ENCODE measurements at regions not wholly inside any gene's neighbourhood (a gene's known extent, or its start where the extent isn't known, plus 50 kb on each side); places are given as distances from the start of the nearest gene placed in this dataset.
A peak's percentile ranks its signal among the peaks of the same experiment; 100 is the strongest.

DNA sequence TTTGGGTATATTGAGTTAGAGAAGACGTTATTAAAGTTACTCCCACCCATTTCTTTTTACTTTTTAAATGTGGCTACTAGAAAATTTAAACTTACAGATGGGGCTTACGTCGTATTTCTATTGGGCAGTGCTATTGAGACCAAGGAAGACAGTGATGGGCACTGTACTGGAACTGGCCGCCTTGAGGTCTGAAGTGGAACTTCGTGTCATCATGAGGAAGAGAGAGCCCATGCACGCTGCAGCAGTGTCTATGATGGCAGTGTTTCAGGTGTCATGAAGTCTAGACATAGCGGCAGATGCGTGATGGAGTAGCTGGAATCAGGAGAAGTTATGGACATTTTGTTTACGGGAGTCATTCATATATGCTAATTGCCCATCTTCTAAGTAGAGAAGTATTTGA lies 143.7 kb downstream of the LRRC70 start:
- intact Hi-C loops (cut with micrococcal nuclease): no loop called here

DNA sequence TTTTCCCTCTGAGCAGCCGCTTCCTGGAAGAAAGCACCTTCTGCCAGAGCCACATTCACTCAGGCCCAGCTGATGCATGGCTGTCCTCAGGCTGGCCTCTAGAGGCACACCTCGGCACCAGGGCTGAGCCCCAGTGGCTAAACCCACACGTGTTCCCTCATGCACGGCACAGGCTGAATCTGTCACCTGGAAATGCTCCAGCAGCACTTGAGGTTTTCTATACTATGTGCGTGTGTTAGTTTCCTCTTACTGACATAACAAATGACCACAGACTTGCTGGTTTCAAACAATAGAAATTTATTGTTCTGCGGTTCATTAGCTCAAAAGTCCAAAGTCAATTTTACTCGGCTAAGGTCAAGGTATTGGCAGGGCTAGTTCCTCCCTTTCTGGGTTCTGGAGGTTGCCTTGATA lies 141.4 kb downstream of the LRRC70 start:
- no peak for DNase-seq
- intact Hi-C loops (cut with micrococcal nuclease): no loop called here
- peak; percentile 29 for ATAC-seq

More for the DNA sequence above, 143.7 kb downstream of the LRRC70 start:
- DNase-seq: no peak
- ATAC-seq: no peak

DNA sequence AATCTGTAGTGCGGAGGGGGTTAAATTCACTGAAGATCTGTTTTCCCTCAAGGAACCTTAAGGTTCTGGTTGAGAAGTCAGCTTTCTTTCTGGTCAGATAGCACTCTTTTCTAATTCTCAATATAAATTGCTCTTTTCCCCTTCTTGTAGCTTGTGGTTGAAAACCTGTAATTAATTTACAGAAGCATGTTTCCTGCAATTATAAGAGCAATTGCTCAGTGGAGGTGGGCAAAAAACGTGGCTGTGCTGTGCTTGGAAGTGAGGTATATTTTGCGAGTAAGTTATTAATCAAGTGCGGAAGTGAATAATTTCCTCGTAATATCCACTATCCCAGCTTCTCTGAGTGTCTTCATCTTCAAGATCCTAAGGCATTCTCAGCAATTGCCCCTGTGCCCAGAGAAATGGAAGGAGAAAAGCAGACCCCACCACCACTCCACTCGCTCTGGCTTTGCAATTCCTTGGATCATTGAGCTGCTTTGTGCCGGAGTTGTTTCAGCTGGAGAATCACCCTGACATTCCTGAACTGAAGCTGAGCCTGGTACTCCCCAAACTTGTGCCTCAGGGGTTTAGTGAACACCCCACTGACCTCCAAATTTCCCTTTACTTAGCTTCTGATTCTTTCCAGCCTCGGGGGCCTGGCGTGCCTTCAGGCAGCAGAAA lies 140.6 kb downstream of the LRRC70 start:
- DNase-seq (no peak), ATAC-seq (no peak)
- intact Hi-C loops (cut with micrococcal nuclease): no loop called here

DNA sequence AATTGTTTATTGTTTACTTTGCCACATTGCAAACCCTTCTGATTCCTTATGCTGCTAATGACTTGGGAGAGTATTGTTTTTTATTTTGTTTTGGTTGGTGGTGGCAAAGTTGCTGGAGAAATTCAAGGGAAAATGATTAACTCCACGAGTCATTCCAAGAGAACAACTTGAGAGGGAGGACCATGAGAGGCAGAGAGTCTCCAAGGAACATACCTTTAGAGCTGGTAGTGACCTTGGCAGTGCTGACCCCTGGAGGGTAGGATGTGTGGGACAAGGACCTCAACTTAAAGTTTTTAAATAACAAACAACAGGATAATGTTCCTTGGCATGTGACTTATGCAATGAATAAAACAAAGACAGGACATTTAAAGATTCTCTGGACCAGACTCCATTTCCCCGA lies 139.7 kb downstream of the LRRC70 start:
- DNase-seq: no peak
- intact Hi-C loops (cut with micrococcal nuclease): no loop called here
- ATAC-seq: no peak

DNA sequence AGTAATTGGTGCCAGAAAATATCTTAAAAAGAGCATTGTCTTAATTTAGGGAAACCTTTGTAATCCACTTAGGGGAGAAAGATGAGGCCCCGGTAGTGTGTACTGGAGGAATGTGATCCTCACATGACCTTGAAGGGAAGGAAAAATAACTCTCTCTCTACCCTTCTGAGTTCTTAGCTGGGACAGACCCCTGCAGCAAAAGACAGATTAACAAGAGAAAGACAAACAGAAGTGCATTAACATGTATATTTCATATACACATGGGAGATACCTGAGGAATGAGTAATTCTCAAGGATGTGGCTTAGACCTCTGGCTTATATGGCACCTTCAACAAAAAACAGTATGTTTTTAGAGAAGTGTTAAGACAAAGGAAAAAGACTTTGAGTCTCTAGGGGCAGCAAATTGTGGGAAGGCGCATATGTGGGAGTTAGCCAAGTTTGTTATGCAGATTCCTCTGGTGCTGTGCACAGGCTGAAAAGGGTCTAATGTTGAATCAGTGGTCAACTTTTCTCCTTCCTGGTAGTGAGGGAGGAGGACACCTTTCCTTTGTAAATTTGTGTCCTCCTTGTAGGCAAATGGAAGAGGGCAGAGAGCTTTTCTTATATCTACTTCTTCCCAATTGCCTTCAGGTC lies 138.8 kb downstream of the LRRC70 start:
- DNase-seq (no peak), ATAC-seq (no peak)
- intact Hi-C loops (cut with micrococcal nuclease): no loop called here

DNA sequence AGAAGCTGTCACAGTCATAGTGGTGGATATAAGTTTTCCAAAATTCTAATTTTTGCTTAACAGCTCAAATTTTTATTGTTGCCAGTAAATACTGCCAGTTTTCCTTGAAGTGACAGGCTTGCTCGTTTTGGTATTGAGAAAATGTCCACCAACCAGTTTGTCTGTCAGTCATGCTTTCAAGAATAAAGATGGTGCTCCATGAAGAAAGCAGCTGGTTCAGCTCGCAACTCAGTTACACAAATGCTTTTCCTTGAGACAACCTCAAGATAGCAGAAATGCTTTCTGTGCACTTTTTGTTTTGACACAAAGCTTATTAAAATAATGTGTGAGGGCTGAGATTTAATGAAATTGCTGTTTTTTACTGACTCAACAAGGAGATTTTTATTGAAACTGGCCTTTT lies 135.7 kb downstream of the LRRC70 start:
- no peak for ATAC-seq
- DNase-seq: no peak
- intact Hi-C loops (cut with micrococcal nuclease): no loop called here

DNA sequence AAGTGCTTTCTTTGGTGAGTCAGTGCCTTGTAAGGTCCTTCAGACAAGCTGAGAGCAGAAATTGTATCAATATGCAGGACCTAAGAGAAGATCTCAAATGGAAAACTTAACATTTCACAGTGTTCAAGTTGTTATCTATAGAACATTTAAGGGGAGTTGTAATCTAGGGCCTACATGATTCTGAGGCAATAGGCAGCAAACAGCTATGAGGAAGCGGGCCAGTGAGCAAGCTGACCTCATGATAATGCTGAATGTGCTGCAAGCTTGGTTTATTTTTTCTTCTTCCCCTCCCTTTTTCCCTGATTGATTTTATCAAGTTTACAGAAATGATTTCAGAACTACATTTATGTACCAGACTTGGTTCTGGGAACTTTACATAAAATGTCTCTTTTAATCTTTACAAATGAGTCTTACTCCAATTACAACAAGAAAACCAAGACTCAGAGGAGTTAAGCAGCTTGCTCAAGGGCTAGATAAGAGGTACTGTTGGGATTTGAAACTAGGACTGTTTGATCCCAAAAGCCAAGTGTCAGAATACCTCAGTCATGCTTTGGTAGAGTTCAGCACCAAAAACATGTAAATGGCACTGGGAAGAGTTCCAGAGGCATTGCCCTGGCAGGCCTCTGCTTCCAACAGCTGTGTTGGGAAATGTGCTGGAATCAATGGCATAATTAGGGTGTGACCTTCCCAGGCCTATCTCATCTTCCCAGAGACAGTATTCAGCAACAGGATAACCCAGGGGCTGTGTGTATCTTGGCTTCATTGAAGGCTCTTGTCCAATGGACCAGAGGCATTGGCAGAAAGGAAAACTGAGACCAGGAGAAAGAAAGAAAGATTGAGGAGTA lies 130.1 kb downstream of the LRRC70 start:
- intact Hi-C loops (cut with micrococcal nuclease): no loop called here
- DNase-seq (no peak), ATAC-seq (no peak)

DNA sequence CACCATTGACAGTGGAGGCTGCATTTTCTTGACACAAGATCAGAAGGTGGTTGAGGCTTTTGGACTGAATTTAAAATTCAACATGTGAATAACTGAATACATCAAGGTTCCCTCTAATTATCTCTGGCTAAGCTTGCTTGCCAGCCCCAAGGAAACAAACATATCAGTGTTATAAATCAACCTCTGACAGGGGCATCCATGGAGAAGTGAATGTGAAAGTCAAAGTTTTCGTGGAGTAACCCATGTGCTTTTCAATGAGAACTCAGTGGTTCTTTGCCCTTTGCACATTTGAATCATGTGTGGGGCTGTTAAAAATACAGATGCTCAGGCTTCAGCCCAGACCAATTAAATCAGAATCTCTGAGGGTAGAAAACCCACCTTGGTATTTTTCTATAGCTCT lies 128.9 kb downstream of the LRRC70 start:
- no peak for ATAC-seq
- no peak for DNase-seq

DNA sequence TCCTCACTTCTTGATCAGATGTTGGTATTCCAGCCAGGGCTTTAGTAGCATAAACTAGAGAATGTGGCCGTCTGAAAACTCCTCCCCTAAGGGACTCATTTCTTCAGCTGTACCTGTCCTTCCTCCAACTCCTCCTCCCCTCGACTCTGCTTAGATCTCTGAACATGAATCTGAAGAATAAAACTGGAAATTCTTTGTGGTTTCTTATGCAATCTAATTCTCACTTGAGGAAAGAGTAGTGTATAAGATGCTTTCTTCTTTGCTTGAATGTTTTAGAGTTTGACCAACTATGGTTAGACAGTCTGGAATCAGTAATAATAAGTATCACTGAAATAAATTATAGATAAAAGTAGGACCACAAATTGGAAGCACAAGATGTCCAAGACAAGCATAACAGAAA lies 128.5 kb downstream of the LRRC70 start:
- no peak for DNase-seq
- ATAC-seq: no peak
- intact Hi-C loops (cut with micrococcal nuclease): no loop called here

More for the DNA sequence above, 128.9 kb downstream of the LRRC70 start:
- intact Hi-C loops (cut with micrococcal nuclease): no loop called here

DNA sequence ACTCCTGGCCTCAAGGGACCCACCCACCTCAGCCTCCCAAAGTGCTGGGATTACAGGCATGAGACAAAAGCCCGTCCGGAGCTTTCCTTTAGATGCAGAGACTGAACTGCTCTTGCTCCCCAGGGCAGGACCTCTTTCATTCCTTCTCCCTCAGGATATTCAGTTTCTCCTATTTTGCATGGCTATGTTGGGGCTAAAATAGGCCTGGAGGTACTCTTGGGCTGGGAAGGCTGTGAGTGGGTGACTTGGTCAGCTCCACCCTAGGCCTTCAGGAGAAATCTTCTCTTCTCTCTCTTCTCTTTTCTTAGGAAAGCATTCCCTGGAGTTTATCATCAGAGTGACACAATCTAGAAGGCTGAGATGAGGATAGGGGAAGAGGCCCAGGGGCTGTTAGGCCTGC lies 126.4 kb downstream of the LRRC70 start:
- DNase-seq (no peak), ATAC-seq (no peak)
- intact Hi-C loops (cut with micrococcal nuclease): no loop called here

DNA sequence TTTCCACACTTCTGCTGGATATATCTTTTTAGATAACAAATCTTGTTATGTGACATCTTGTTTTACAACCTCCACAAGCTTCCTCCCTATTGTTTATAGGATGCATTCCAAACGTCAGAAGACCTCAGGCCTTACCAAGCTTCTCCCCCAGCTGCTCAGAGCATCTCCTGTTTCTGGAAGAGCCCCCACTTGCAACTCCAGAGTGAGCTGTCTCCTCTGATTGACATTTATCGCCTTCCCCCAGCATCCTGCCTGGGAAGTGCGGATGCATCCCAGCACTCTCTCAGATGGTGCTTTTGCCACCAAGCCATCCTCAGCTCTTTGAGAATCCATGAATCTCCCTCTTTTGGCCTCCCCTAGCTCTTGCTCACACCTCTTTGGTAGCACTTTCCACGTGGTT lies 123.5 kb downstream of the LRRC70 start:
- no peak for DNase-seq
- intact Hi-C loops (cut with micrococcal nuclease): no loop called here
- ATAC-seq: no peak

DNA sequence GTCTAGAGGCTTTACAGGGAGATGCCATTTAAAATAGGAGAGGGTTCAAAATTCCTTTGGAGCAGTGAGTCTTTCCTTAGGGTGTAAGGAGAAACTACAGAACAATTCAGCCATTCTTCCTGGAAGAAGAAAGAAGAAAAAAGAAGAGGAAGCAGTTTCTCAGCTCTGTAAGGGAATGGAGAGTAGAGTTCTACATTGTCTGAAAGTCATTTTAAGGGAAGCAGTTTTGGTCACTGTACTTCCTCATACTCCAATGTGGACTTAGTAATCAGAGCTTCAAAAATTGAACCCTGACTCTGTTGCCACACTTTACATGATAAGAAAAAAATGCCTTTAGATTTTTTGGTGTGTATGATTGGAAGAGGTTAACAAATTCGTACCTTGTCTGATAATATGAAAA lies 122.4 kb downstream of the LRRC70 start:
- intact Hi-C loops (cut with micrococcal nuclease): no loop called here

DNA sequence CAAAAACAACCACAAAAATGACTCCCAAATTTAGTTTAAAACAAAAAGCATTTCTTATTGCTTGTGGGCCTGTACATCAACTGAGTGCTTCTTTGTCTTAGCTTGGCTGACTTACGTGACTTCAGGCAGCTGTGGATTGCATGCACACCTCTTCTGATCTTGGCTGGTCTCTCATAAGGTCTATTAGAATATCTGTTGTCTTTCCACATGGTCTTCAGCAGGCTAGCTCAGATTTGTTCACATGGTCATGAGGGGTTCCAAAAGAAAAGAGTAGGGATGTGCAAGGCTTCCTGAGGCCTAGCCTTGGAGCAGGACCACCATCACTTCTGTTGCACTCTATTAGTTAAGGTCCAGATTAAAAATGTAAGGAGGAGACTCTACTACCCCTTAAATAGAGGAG lies 120.1 kb downstream of the LRRC70 start:
- ATAC-seq: no peak
- no peak for DNase-seq
- intact Hi-C loops (cut with micrococcal nuclease): no loop called here

More for the DNA sequence above, 122.4 kb downstream of the LRRC70 start:
- DNase-seq (no peak), ATAC-seq (no peak)

DNA sequence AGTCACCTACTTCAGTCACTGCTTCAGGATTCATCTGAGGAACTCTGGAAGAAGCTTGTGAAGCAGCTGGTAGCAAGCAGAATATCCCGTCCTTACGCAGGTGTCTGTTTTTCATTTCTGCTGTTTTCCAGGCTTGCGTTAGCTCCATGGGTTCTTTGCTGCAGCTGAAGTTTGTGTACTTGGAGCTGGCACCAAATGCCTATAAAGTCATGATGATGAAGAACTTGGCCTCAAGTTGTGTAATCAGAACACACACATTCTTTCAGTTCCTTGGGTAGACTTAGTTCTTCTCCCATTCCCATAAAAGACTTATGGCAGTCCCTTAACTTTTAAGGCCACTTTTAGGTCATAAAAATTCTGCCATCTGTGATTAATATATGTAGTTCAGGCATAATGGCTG lies 116.7 kb downstream of the LRRC70 start:
- ATAC-seq (no peak), DNase-seq (no peak)
- intact Hi-C loops (cut with micrococcal nuclease): no loop called here

DNA sequence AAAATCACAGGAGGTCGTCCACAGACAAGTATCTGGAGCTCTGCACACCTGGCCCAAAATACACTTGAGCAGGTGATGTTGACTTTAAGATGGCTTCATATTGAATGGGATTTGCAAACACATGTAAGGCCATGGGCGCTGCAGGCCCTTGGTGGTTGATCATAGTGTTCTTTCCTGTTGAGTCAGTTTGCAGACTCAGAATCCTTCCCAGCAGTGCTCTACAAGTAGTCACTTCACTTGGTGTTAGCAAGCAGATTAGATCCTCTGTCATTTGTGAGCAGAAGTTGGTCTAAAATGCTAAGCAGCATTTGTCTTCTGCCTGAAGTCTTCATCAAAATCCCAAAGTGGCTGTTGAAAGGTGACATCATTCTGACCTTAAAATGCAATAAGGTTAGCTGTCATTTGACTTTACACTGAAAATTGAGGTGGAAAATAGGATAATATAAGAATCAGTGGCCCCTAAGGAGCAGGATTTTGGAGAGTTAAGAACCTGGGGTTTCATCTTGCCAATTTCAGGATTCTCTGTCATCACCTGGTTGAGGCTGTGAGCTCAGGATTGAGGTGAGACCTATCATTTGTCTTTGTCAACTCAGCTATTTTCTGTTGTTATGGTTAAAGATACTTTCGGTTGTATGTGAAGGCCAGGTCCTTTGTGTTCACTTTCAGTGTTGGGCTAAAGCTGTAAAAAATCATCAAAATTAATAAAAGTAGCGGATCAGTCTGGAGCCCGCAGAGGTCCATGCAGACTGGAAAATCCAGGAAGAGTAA lies 114.5 kb downstream of the LRRC70 start:
- intact Hi-C loops (cut with micrococcal nuclease): no loop called here
- ATAC-seq (no peak), DNase-seq (no peak)

DNA sequence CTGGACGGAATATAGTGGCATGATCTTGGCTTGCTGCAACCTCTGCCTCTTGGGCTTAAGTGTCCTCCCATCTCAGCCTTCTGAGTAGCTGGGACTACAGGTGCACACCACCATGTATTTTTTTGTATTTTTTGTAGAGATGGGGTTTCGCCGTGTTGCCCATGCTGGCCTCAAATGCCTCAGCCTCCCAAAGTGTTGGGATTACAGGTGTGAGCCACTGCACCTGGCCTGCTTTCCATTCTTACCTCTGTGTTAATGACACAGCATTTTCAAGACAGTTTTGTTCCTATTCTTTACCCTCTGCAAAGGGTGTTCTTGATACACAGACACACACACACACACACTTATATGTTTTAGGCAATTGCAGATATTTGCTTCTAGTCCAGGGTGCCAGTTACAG lies 113.3 kb downstream of the LRRC70 start:
- ATAC-seq (no peak), DNase-seq (no peak)
- intact Hi-C loops (cut with micrococcal nuclease): no loop called here

DNA sequence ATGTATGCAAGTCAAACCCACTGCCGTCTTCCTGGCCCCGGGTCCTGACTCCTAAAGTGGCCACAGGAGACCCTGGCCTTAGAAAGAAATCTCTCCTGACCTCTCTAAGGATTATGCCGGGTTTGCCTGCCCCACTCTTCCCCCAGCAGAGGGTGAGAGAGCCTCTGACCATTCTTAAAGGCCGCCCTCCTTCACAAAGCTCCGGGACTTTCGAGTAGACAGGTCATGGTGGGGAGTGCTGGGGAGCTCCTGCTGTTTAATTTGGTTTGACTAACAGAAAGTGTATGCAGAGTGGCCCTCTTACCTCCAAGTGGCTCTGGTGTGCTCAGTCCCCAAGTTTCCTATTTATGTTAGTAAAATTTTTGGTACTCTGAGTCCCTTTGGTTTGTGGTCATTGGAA lies 111.8 kb downstream of the LRRC70 start:
- DNase-seq (no peak), ATAC-seq (no peak)
- intact Hi-C loops (cut with micrococcal nuclease): no loop called here

DNA sequence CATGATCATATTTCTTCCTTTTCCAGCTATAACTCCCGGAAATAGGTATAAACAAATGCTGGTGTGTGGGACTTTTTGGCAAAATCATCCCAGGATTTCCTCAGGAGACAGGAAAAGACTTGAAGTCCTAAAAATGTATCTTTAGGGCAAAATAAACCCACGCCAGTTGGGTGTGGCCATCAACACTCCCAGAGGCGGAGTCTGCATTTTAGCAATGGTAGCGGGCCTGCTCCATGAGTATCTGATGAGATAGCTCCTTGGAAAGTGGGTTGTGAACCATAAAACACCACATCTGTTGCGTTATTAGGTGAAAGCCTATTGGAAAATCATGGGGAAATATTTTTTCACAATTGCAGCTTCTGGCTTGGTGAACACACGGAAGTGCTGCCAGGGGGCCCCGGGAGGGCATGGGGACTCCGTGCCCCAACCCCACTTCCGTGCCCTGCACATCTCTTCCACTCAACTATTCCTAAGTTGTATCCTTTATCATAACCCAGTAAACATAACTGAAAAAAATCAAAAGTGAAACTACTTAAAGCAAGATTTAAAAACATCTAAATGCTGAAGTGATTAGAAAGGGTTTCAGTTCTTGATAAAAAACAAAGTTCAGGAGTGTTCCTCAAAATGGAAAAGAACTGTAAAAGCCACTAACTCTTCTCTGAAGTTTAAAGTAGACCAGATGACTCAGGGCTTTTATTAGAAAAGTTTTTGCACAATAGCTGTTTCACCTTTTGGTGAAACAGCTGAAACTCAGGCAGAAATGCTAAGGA lies 111.2 kb downstream of the LRRC70 start:
- DNase-seq (no peak), ATAC-seq (no peak)
- intact Hi-C loops (cut with micrococcal nuclease): no loop called here

DNA sequence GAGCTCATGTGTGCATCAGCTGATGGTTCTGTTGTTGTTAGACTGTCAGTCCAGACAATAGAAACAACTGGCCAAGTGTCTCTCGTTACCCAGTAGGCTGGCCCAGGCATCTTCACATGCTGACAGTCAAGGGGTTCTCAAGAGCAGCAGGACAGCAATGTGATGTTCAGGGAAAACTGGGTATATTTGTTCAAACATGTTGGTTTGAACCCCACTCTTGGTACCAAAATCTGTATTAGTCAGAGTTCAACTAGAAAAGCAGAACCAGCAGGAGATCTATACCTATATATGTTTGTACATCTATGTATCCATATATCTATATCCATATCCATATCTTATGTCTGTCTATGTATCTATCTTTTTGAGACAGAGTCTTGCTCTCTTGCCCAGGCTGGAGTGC lies 108.1 kb downstream of the LRRC70 start:
- DNase-seq (no peak), ATAC-seq (no peak)
- intact Hi-C loops (cut with micrococcal nuclease): no loop called here
